NB4 (cell line): ENCODE measurements at regions not wholly inside any gene's neighbourhood (a gene's known extent, or its start where the extent isn't known, plus 50 kb on each side); places are given as distances from the start of the nearest gene placed in this dataset.

Source experiments
- MYC ChIP-seq: IDR thresholded peaks from 2 replicates; pipeline ENCODE4 v1.6.1; 2011; ENCODE audit warnings: low read depth, low read length
- POLR2A ChIP-seq: IDR thresholded peaks from 2 replicates; pipeline ENCODE4 v1.6.1; 2011; ENCODE audit warnings: mild to moderate bottlenecking; ENCODE audit not compliant: insufficient read length; ENCODE audit errors: extremely low read depth
- TF ChIP-seq, protein P1 (sequence below): IDR thresholded peaks from one replicate; pipeline ENCODE4 v1.5.1; 2012; ENCODE audit warnings: low read depth, low read length
- TF ChIP-seq, protein P2 (sequence below): IDR thresholded peaks from 2 replicates; pipeline ENCODE4 v1.6.1; 2011; ENCODE audit warnings: low read depth, low read length

DNA sequence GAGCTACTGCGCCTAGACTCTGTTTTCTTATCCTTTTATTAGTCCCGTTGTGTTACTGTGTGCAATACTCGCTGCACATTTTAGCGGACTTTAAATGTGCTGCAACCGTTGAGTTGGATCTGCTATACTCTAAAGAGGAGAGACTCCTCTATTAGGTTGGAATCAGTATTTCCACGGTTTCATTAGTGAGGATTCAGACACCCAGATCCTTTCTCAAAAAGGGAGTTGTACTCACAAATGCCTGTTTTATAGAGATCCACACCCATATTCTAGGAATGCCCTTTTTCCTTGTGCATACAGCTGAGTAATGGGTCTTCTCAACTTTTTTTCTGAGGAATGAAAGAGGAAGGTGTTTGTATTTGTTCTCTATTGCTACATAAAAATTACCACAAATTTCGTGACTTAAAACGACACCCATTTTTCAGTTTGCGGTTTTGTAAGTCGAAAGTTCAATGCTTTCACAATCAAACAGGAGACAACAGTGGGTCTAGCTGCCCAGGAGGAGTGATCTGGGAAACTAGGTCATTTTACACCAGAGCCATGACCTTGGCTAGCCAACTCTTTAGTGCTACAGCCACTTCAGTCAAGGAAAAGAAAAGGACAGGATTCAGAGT, 52.8 kb upstream of the SLC44A1 start:
- TF ChIP-seq, protein P1, sequence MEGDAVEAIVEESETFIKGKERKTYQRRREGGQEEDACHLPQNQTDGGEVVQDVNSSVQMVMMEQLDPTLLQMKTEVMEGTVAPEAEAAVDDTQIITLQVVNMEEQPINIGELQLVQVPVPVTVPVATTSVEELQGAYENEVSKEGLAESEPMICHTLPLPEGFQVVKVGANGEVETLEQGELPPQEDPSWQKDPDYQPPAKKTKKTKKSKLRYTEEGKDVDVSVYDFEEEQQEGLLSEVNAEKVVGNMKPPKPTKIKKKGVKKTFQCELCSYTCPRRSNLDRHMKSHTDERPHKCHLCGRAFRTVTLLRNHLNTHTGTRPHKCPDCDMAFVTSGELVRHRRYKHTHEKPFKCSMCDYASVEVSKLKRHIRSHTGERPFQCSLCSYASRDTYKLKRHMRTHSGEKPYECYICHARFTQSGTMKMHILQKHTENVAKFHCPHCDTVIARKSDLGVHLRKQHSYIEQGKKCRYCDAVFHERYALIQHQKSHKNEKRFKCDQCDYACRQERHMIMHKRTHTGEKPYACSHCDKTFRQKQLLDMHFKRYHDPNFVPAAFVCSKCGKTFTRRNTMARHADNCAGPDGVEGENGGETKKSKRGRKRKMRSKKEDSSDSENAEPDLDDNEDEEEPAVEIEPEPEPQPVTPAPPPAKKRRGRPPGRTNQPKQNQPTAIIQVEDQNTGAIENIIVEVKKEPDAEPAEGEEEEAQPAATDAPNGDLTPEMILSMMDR: no peak
- TF ChIP-seq POLR2A (no peak), MYC (peak; percentile 29; the same call in 1 of the 2 replicates)
- TF ChIP-seq, protein P2, sequence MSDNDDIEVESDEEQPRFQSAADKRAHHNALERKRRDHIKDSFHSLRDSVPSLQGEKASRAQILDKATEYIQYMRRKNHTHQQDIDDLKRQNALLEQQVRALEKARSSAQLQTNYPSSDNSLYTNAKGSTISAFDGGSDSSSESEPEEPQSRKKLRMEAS: no peak
